ENCODE measurements at regions not wholly inside any gene's neighbourhood (a gene's known extent, or its start where the extent isn't known, plus 50 kb on each side); places are given as distances from the start of the nearest gene placed in this dataset.
"Not testable (repeated sequence)": the region's sequence is repeated elsewhere in the genome, so short reads cannot be mapped to it uniquely, and the experiment has no call there.

DNA sequence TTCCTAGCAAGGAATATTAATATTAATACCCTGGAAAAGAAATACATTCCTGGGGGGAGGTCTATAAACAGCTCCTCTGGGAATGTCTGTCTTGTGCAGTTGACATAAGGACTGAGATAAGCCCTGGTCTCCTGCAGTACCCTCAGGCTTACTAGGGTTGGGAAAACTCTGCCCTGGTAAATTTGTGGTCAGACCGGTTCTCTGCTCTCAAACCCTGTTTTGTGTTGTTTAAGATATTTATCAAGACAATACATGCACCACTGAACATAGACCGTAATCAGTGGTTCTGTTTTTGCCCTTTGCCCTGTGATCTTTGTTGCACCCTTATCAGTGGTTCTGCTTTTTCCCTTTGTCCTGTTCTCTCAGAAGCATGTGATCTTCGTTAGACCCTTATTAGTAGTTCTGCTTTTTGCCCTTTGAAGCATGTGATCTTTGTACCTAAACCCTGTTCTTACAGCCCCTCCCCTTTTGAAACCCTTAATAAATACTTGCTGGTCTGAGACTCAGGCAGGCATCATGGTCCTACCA, 112.3 kb upstream of the CRBN start:
- not testable (repeated sequence) for DNase-seq; H3K4me1 Mint-ChIP-seq (ENCODE audit: low read depth in 2 of 2); H3K36me3 Mint-ChIP-seq (ENCODE audit: insufficient read depth); H3K9me3 Mint-ChIP-seq; H3K4me3 Mint-ChIP-seq; ATAC-seq (replicated peaks); H3K27ac Mint-ChIP-seq; H3K27me3 Mint-ChIP-seq

GRCh38 chr3:3288255-3288654, 108.8 kb upstream of the CRBN start:
- H3K27ac Mint-ChIP-seq = no peak overlapping the region
- H3K27me3 Mint-ChIP-seq = peaks cover 19% of the 10 kb centered on the region in 2 donors
- no peaks in the 10 kb centered on the region for H3K9me3 Mint-ChIP-seq
- H3K4me3 Mint-ChIP-seq = no peak overlapping the region
- ATAC-seq (replicated peaks) = no peak
- H3K4me1 Mint-ChIP-seq (ENCODE audit: low read depth in 2 of 2) = no peaks in the 10 kb centered on the region
- no peak for DNase-seq
- no peaks in the 10 kb centered on the region for H3K36me3 Mint-ChIP-seq (ENCODE audit: insufficient read depth)

DNA sequence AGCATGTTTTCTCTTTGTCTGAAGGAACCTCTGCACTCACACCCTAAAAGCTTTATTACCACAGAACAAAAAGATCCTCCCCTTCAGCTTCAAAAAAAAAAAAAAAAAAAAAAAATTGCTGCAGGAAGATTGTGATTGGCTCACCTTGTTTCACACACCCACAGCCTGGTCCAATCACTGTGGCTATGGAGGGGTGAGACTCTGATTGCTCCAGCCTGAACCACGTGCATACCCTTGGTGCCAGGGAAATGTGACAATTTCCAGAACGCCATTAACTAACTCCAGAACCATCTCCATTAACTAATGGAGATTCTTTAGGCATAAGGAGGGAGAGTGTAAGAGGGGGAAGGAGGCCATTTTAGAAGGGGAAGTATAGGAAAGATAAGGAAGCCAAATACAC, 106.5 kb upstream of the CRBN start:
- no peaks in the 10 kb centered on the region for H3K4me1 Mint-ChIP-seq (ENCODE audit: low read depth in 2 of 2)
- H3K36me3 Mint-ChIP-seq (ENCODE audit: insufficient read depth) = no peaks in the 10 kb centered on the region
- H3K4me3 Mint-ChIP-seq = no peak overlapping the region
- DNase-seq (no peak), ATAC-seq (replicated peaks) (no peak)
- no peak overlapping the region for H3K27ac Mint-ChIP-seq
- no peaks in the 10 kb centered on the region for H3K9me3 Mint-ChIP-seq
- peaks cover 10% of the 10 kb centered on the region in 2 donors for H3K27me3 Mint-ChIP-seq

DNA sequence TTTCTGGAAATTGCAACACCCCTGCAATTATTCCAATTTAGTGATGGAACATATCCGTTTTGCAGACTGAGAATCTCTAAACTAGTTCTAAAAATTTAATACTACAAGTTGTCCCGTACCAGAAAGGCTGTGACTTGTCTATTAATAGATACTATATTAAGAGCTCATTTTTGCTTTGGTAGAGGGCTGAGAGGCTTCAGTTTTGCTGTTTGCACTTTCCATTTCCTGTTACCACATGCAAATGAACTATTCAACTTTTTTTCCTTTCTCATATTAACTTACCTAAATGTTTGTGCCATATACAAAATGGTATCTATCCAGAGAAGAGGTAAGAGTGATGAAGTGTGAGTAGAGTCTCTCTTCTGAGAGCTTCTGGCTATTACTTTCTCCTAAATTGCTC, 101.5 kb upstream of the CRBN start:
- no peaks in the 10 kb centered on the region for H3K36me3 Mint-ChIP-seq (ENCODE audit: insufficient read depth)
- ATAC-seq (replicated peaks) (no peak), DNase-seq (no peak)
- H3K9me3 Mint-ChIP-seq = peaks cover 0 to 7% of the 10 kb centered on the region in 2 donors
- H3K27me3 Mint-ChIP-seq = peaks cover 17 to 33% of the 10 kb centered on the region in 2 donors
- no peaks in the 10 kb centered on the region for H3K4me1 Mint-ChIP-seq (ENCODE audit: low read depth in 2 of 2)
- no peak overlapping the region for H3K4me3 Mint-ChIP-seq
- no peak overlapping the region for H3K27ac Mint-ChIP-seq

GRCh38 chr3:3280396-3280795, 100.9 kb upstream of the CRBN start:
- H3K4me1 Mint-ChIP-seq (ENCODE audit: low read depth in 2 of 2) = no peaks in the 10 kb centered on the region
- no peak overlapping the region for H3K4me3 Mint-ChIP-seq
- no peaks in the 10 kb centered on the region for H3K36me3 Mint-ChIP-seq (ENCODE audit: insufficient read depth)
- peaks cover 17 to 33% of the 10 kb centered on the region in 2 donors for H3K27me3 Mint-ChIP-seq
- ATAC-seq (replicated peaks) (no peak), DNase-seq (no peak)
- no peak overlapping the region for H3K27ac Mint-ChIP-seq
- peaks cover 0 to 7% of the 10 kb centered on the region in 2 donors for H3K9me3 Mint-ChIP-seq

DNA sequence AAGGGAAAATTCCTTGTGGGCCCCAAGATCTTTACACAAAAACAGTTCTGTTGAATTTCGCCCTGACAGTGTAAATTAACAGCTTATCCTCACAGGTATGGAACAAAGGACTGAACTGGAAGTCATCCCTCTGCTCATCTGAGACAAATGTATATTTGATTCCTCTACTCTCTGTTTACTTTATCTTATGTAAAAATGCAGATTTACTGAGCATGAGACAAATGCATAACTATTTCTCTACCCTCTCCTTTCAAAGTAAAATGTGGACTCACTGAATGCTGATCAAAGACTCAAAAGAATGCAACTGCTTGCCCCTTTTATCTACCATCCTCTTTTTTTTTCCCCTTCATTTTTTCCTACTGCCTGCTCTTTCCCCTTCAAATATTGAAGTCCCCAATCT, 98.6 kb upstream of the CRBN start:
- H3K4me1 Mint-ChIP-seq (ENCODE audit: low read depth in 2 of 2) = no peaks in the 10 kb centered on the region
- no peak overlapping the region for H3K27ac Mint-ChIP-seq
- H3K4me3 Mint-ChIP-seq = no peak overlapping the region
- peaks cover 0 to 7% of the 10 kb centered on the region in 2 donors for H3K9me3 Mint-ChIP-seq
- ATAC-seq (replicated peaks) (no peak), DNase-seq (no peak)
- H3K27me3 Mint-ChIP-seq = peaks cover 7 to 24% of the 10 kb centered on the region in 2 donors
- no peaks in the 10 kb centered on the region for H3K36me3 Mint-ChIP-seq (ENCODE audit: insufficient read depth)

- Mint-ChIP-seq H3K4me1 (ENCODE audit: low read depth in 2 of 2) (no peaks in the 10 kb centered on the region), H3K27me3 (peaks cover 7 to 33% of the 10 kb centered on the region in 2 donors), H3K36me3 (ENCODE audit: insufficient read depth) (no peaks in the 10 kb centered on the region), H3K27ac (no peak overlapping the region), H3K9me3 (peaks cover 0 to 7% of the 10 kb centered on the region in 2 donors), H3K4me3 (no peak overlapping the region)
- DNase-seq (no peak), ATAC-seq (replicated peaks) (no peak)
Observed at GRCh38 chr3:3276630-3277029, 97.1 kb upstream of the CRBN start.

DNA sequence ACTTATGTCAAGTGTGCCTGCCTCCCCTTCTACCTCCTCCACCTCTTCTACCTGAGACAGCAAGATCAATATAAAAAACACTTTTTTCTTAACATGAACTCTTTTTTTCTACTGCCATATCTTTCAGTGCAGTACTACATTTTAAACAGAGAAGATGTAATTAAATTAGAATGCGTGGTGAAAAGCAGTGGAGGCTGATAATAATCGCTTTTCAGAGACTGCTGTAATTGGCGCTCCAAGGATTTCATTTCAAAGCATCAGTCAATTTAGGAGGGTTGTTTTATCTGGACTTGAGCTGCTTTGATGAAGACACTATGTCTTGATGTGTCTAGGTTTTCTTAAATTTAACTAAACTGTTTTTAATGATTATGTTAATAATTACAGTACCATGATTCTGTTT, 85.3 kb upstream of the CRBN start:
- no peaks in the 10 kb centered on the region for H3K36me3 Mint-ChIP-seq (ENCODE audit: insufficient read depth)
- DNase-seq = no peak

GRCh38 chr3:3260870-3261269, 81.4 kb upstream of the CRBN start:
- DNase-seq (no peak), ATAC-seq (replicated peaks) (no peak)
- Mint-ChIP-seq H3K27ac (no peak overlapping the region), H3K4me3 (no peak overlapping the region), H3K9me3 (no peaks in the 10 kb centered on the region), H3K4me1 (ENCODE audit: low read depth in 2 of 2) (no peaks in the 10 kb centered on the region), H3K27me3 (peaks cover 6 to 25% of the 10 kb centered on the region in 2 donors), H3K36me3 (ENCODE audit: insufficient read depth) (no peaks in the 10 kb centered on the region)

More for the DNA sequence above, 85.3 kb upstream of the CRBN start:
- no peak overlapping the region for H3K27ac Mint-ChIP-seq
- H3K9me3 Mint-ChIP-seq = no peaks in the 10 kb centered on the region
- H3K4me3 Mint-ChIP-seq = no peak overlapping the region
- peaks cover 11 to 51% of the 10 kb centered on the region in 2 donors for H3K27me3 Mint-ChIP-seq
- no peak for ATAC-seq (replicated peaks)
- no peaks in the 10 kb centered on the region for H3K4me1 Mint-ChIP-seq (ENCODE audit: low read depth in 2 of 2)

DNA sequence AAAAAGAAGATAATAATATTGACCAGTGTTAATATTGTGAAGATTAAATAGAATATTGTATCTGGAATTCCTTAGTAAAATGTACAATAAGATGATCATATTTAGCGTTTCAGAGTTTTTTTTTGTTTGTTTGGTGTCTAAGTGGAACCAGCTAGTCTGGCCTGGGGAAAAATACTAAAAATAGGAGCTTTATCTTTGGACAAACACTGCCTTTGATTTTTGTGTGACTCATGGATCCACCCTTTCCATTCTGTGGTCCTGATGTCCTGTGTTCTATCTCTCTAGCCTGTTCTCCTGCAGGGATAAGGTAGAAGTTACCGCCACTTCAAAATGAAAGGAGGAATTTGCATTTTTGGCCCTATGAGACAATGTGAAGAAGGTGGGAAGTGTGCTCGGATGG, 79.7 kb upstream of the CRBN start:
- peaks cover 6 to 11% of the 10 kb centered on the region in 2 donors for H3K27me3 Mint-ChIP-seq
- no peaks in the 10 kb centered on the region for H3K9me3 Mint-ChIP-seq
- DNase-seq = no peak
- H3K36me3 Mint-ChIP-seq (ENCODE audit: insufficient read depth) = no peaks in the 10 kb centered on the region
- no peak overlapping the region for H3K27ac Mint-ChIP-seq
- ATAC-seq (replicated peaks) = no peak
- no peaks in the 10 kb centered on the region for H3K4me1 Mint-ChIP-seq (ENCODE audit: low read depth in 2 of 2)
- no peak overlapping the region for H3K4me3 Mint-ChIP-seq

GRCh38 chr3:3258281-3258680, 78.8 kb upstream of the CRBN start:
- no peaks in the 10 kb centered on the region for H3K36me3 Mint-ChIP-seq (ENCODE audit: insufficient read depth)
- ATAC-seq (replicated peaks) (no peak), DNase-seq (no peak)
- peaks cover 6 to 7% of the 10 kb centered on the region in 2 donors for H3K27me3 Mint-ChIP-seq
- H3K27ac Mint-ChIP-seq = no peak overlapping the region
- H3K4me3 Mint-ChIP-seq = no peak overlapping the region
- peaks cover 0 to 5% of the 10 kb centered on the region in 2 donors for H3K9me3 Mint-ChIP-seq
- H3K4me1 Mint-ChIP-seq (ENCODE audit: low read depth in 2 of 2) = no peaks in the 10 kb centered on the region

DNA sequence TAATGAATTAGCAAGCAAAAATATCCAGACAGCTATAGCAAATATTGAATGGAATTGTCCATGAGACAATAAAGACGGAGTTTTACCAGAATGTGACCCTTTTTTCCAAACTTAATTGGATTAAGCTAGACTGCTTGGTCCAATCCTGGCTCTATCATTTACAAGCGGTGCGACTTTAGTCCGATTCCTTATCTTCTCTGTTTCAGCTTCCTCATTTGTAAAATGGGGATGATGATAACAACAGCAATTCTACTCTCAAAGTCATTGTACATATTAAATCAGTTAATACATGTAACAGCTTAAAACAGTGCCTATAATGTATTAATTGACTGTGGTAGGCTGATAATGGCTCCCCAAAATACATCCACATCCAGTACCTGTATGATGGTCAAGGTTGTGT, 62.1 kb upstream of the CRBN start:
- Mint-ChIP-seq H3K36me3 (ENCODE audit: insufficient read depth) (no peaks in the 10 kb centered on the region), H3K4me3 (no peak overlapping the region), H3K27me3 (peaks cover 21 to 27% of the 10 kb centered on the region in 2 donors), H3K9me3 (no peaks in the 10 kb centered on the region), H3K4me1 (ENCODE audit: low read depth in 2 of 2) (no peaks in the 10 kb centered on the region), H3K27ac (no peak overlapping the region)
- DNase-seq (no peak), ATAC-seq (replicated peaks) (no peak)

DNA sequence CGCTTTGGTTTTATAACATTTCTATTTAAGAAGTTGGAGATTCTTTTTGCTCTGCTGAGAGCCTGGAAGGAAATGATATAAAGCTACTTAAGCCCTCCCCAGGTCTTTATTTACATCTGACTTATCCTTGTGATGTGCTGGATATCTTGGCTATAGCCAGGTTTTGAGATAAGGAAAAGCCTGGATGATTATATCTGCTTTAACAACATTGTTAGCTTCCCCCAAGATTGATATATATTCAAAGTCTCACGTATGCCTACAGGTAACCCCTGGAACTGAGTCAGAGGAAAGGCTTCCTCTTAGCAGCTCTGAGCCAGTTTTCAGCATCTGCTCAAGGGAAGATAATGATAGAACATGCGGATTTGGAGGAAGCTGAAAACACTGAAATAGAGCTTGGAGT, 61.5 kb upstream of the CRBN start:
- H3K27ac Mint-ChIP-seq = no peak overlapping the region
- no peaks in the 10 kb centered on the region for H3K36me3 Mint-ChIP-seq (ENCODE audit: insufficient read depth)
- no peak for ATAC-seq (replicated peaks)
- no peaks in the 10 kb centered on the region for H3K9me3 Mint-ChIP-seq
- H3K27me3 Mint-ChIP-seq = peaks cover 15 to 24% of the 10 kb centered on the region in 2 donors
- H3K4me3 Mint-ChIP-seq = no peak overlapping the region
- H3K4me1 Mint-ChIP-seq (ENCODE audit: low read depth in 2 of 2) = no peaks in the 10 kb centered on the region
- no peak for DNase-seq

DNA sequence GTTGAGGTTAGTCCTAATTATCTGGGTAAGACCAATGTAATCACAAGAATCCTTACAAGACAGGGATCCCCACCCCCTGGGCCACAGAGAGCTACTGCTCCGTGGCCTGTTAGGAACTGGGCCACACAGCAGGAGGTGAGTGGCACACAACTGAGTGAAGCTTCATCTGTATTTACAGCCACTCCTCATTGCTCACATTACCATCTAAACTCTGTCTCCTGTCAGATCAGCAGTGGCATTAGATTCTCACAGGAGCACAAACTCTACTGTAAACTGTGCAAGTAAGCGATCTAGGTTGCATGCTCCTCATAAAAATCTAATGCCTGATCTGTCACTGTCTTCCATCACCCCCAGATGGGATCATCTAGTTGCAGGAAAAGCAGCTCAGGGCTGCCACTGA, 58.5 kb upstream of the CRBN start:
- ATAC-seq (replicated peaks) = no peak
- no peak overlapping the region for H3K27ac Mint-ChIP-seq

GRCh38 chr3:3232251-3232650, 52.8 kb upstream of the CRBN start:
- H3K4me3 Mint-ChIP-seq = no peak overlapping the region
- no peaks in the 10 kb centered on the region for H3K4me1 Mint-ChIP-seq (ENCODE audit: low read depth in 2 of 2)
- H3K27ac Mint-ChIP-seq = no peak overlapping the region
- DNase-seq (no peak), ATAC-seq (replicated peaks) (no peak)
- peaks cover 0 to 2% of the 10 kb centered on the region in 2 donors for H3K27me3 Mint-ChIP-seq
- no peaks in the 10 kb centered on the region for H3K36me3 Mint-ChIP-seq (ENCODE audit: insufficient read depth)
- peaks cover 0 to 2% of the 10 kb centered on the region in 2 donors for H3K9me3 Mint-ChIP-seq

More for the DNA sequence above, 58.5 kb upstream of the CRBN start:
- Mint-ChIP-seq H3K27me3 (peaks cover 0 to 12% of the 10 kb centered on the region in 2 donors), H3K9me3 (peaks cover 0 to 2% of the 10 kb centered on the region in 2 donors), H3K4me1 (ENCODE audit: low read depth in 2 of 2) (no peaks in the 10 kb centered on the region), H3K4me3 (no peak overlapping the region), H3K36me3 (ENCODE audit: insufficient read depth) (no peaks in the 10 kb centered on the region)
- DNase-seq = no peak

Measured in effector memory CD8-positive, alpha-beta T cell (primary cell).